Duodenal mucosa (tissue), 2 donors: ENCODE measurements at regions not wholly inside any gene's neighbourhood (a gene's known extent, or its start where the extent isn't known, plus 50 kb on each side); places are given as distances from the start of the nearest gene placed in this dataset.
"Not testable (repeated sequence)": the region's sequence is repeated elsewhere in the genome, so short reads cannot be mapped to it uniquely, and the experiment has no call there.

Experiments used
- H3K27ac ChIP-seq: one replicate; pipeline ENCODE4 v1.7.0; 2013; ENCODE audit warnings: low read depth, low read length
- H3K27me3 ChIP-seq, 2 donors: one replicate each; pipeline ENCODE4 v1.7.0; 2013; ENCODE audit warnings: low read length in 2 of 2, control low read depth in 1 of 2; ENCODE audit not compliant: insufficient read depth in 2 of 2, control insufficient read depth in 1 of 2
- H3K36me3 ChIP-seq, 2 donors: one replicate each; pipeline ENCODE4 v1.7.0; 2013; ENCODE audit warnings: low read length in 2 of 2, control low read depth in 1 of 2; ENCODE audit not compliant: insufficient read depth in 2 of 2, control insufficient read depth in 1 of 2
- H3K4me1 ChIP-seq, 2 donors: one replicate each; pipeline ENCODE4 v1.7.0; 2013; ENCODE audit warnings: low read length in 2 of 2, control low read depth in 1 of 2; ENCODE audit not compliant: insufficient read depth in 2 of 2, control insufficient read depth in 1 of 2
- H3K4me3 ChIP-seq, 2 donors: one replicate each; pipeline ENCODE4 v1.7.0; 2013; ENCODE audit warnings: low read length in 2 of 2, low read depth in 1 of 2
- H3K9ac ChIP-seq, 2 donors: one replicate each; pipeline ENCODE4 v1.7.0; 2013; ENCODE audit warnings: low read length in 2 of 2, low read depth in 1 of 2
- H3K9me3 ChIP-seq, 2 donors: one replicate each; pipeline ENCODE4 v1.7.0; 2013; ENCODE audit warnings: low read length in 2 of 2, control low read depth in 1 of 2; ENCODE audit not compliant: control insufficient read depth in 1 of 2

DNA sequence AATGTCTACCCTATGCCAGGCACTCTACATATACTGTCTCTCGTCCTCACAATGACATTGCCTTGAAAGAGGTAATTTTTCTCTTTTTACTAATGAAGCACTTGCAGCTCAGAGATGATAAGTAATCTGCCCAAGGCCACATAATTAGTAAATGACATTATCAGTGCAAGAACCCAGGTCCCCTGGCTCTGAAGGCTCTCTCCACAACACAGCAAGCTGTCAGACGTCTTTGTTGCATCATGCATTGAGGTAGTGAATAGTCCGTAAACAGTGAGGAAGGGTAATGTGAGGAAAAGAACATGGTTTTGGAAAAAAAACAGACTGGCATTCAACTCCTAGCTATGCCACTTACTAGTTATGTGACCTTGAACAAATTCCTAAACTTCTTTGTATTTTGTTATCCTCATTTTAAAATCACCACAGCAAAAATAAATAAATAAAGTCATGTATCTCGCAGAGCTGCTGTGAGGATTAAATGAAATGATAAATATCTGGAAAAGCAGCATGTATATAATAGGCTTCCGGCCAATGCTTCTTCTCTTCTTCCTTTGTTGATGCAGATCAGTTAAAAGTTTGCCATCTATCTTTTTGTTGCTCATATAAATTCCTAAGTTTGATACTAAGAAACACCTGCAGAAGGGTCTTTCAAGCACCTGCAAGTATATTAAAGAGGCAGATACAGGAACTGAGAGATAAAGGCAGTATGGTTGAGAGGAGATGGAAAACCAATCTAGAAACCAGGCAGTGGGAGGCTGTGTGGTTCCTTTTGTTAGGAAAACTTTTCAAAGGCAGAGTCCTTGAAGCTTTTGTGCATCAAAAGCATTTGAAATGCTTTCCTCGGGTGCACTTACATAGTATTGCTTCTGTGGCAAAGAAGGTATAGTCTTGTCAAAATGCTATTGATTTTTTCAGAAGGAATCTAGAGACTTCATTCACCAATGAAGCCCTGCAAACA lies 82.8 kb downstream of the BTG1 start:
- Histone ChIP-seq H3K36me3 (no peaks in the 10 kb centered on the region), H3K27me3 (no peaks in the 10 kb centered on the region), H3K27ac (no peak overlapping the region), H3K9me3 (no peaks in the 10 kb centered on the region), H3K4me1 (peaks cover 7 to 9% of the 10 kb centered on the region in 2 donors), H3K4me3 (no peak overlapping the region), H3K9ac (no peak overlapping the region)

- Histone ChIP-seq H3K4me1 (peaks cover 7 to 9% of the 10 kb centered on the region in 2 donors), H3K4me3 (no peak overlapping the region)
These were observed 84.6 kb downstream of the BTG1 start for GRCh38 chr12:92061061-92061460.

GRCh38 chr12:92059960-92060359 lies 85.7 kb downstream of the BTG1 start:
- H3K27me3 ChIP-seq: no peaks in the 10 kb centered on the region
- no peaks in the 10 kb centered on the region for H3K36me3 ChIP-seq
- no peak overlapping the region for H3K27ac ChIP-seq
- H3K9me3 ChIP-seq: no peaks in the 10 kb centered on the region
- no peak overlapping the region for H3K9ac ChIP-seq
- peaks cover 7 to 13% of the 10 kb centered on the region in 2 donors for H3K4me1 ChIP-seq
- H3K4me3 ChIP-seq: no peak overlapping the region

More at GRCh38 chr12:92061061-92061460, 84.6 kb downstream of the BTG1 start:
- H3K9ac ChIP-seq: no peak overlapping the region
- H3K36me3 ChIP-seq: no peaks in the 10 kb centered on the region
- no peaks in the 10 kb centered on the region for H3K9me3 ChIP-seq
- H3K27me3 ChIP-seq: no peaks in the 10 kb centered on the region
- no peak overlapping the region for H3K27ac ChIP-seq

DNA sequence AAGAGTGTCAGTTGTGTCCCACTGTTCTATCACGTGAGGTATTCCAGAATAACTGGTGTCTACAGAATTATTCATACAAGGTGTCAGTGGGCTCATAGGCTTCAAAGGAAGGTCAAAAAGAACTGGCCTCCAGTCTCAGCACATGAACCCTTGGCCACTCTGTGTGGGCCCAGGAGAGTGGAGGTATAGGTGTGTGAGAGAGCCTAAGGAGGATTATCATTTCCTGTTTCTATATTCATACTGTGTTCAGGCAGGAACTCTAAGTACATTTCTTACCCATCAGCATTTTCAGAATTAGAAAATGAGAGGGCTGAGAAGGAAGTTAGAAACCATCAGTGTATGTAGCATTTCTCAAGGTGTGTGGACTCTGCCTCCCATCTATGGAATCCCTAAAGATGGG lies 87.0 kb downstream of the BTG1 start:
- no peaks in the 10 kb centered on the region for H3K27me3 ChIP-seq
- H3K27ac ChIP-seq: no peak overlapping the region
- H3K4me1 ChIP-seq: peaks cover 0 to 3% of the 10 kb centered on the region in 2 donors
- no peak overlapping the region for H3K4me3 ChIP-seq
- H3K9me3 ChIP-seq: no peaks in the 10 kb centered on the region
- no peaks in the 10 kb centered on the region for H3K36me3 ChIP-seq
- no peak overlapping the region for H3K9ac ChIP-seq

DNA sequence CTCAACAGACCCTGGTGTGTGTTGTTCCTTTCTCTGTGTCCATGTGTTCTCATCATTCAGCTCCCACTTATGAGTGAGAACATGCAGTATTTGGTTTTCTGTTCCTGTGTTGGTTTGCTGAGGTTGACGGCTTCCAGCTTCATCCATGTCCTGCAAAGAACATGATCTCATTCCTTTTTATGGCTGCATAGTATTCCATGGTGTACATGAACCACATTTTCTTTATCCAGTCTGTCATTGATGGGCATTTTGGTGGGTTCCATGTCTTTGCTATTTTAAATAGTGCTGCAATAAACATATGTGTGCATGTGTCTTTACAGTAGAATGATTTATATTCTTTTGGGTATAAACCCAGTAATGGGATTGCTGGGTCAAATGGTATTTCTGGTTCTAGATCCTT lies 88.9 kb downstream of the BTG1 start:
- not testable (repeated sequence) for H3K9ac ChIP-seq, H3K27ac ChIP-seq, H3K36me3 ChIP-seq, H3K4me3 ChIP-seq, H3K4me1 ChIP-seq, H3K9me3 ChIP-seq, H3K27me3 ChIP-seq

DNA sequence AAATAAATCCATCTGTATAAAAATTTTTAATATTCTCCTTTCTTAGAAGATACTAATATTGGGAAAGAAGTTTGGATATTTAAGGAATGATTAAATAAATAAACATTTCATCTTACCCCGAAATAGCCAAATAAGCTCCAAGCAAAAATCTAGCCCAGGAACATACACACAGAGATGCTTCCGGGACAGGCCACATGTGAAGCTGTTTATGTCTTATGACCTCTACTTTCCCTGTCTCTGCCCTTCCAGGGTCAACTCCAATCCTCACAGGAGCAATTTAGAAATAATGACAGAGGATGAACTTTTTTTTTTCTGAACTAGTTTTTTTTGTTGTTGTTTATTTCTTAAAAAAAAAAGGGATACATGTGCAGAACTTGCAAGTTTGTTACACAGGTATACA lies 89.4 kb downstream of the BTG1 start:
- Histone ChIP-seq H3K4me3 (no peak overlapping the region), H3K36me3 (no peaks in the 10 kb centered on the region), H3K9ac (no peak overlapping the region), H3K27me3 (no peaks in the 10 kb centered on the region), H3K4me1 (peaks cover 0 to 3% of the 10 kb centered on the region in 2 donors), H3K27ac (no peak overlapping the region), H3K9me3 (no peaks in the 10 kb centered on the region)

DNA sequence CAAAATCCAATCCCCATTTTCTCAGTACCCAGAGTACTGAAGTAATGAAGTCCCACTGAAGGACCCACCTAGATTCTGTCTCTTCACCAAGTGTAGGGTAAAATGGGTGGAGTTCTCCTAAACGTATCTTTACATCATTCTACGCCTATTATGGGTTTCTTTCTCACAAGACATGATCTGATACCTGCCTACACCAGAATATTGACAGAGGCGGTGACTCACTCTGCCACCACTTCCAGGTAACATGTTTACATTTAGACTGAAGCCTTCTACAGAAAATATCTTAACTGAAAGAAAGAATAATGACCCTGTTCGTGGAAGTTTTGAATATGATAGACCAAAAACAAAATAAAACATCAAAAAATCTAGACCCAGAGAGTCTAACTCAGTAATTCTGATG lies 89.8 kb downstream of the BTG1 start:
- H3K36me3 ChIP-seq: no peaks in the 10 kb centered on the region
- H3K27ac ChIP-seq: no peak overlapping the region
- peaks cover 0 to 3% of the 10 kb centered on the region in 2 donors for H3K4me1 ChIP-seq
- no peaks in the 10 kb centered on the region for H3K27me3 ChIP-seq
- no peak overlapping the region for H3K4me3 ChIP-seq
- no peak overlapping the region for H3K9ac ChIP-seq
- H3K9me3 ChIP-seq: no peaks in the 10 kb centered on the region

GRCh38 chr12:92051441-92051840 lies 94.2 kb downstream of the BTG1 start:
- Histone ChIP-seq H3K27me3 (no peaks in the 10 kb centered on the region), H3K36me3 (no peaks in the 10 kb centered on the region), H3K4me1 (peaks cover 0 to 3% of the 10 kb centered on the region in 2 donors), H3K9me3 (no peaks in the 10 kb centered on the region), H3K27ac (no peak overlapping the region), H3K9ac (no peak overlapping the region), H3K4me3 (no peak overlapping the region)

GRCh38 chr12:92049403-92049802 lies 96.2 kb downstream of the BTG1 start:
- Histone ChIP-seq H3K9ac (no peak overlapping the region), H3K9me3 (no peaks in the 10 kb centered on the region), H3K4me1 (no peaks in the 10 kb centered on the region), H3K27ac (no peak overlapping the region), H3K27me3 (no peaks in the 10 kb centered on the region), H3K36me3 (no peaks in the 10 kb centered on the region), H3K4me3 (no peak overlapping the region)

- no peaks in the 10 kb centered on the region for H3K9me3 ChIP-seq
- no peaks in the 10 kb centered on the region for H3K36me3 ChIP-seq
- H3K4me1 ChIP-seq: no peaks in the 10 kb centered on the region
- H3K9ac ChIP-seq: no peak overlapping the region
- no peaks in the 10 kb centered on the region for H3K27me3 ChIP-seq
- H3K4me3 ChIP-seq: no peak overlapping the region
- no peak overlapping the region for H3K27ac ChIP-seq
These were observed 98.2 kb downstream of the BTG1 start for GRCh38 chr12:92047393-92047826.
